ENCODE measurements at regions not wholly inside any gene's neighbourhood (a gene's known extent, or its start where the extent isn't known, plus 50 kb on each side); places are given as distances from the start of the nearest gene placed in this dataset.

DNA sequence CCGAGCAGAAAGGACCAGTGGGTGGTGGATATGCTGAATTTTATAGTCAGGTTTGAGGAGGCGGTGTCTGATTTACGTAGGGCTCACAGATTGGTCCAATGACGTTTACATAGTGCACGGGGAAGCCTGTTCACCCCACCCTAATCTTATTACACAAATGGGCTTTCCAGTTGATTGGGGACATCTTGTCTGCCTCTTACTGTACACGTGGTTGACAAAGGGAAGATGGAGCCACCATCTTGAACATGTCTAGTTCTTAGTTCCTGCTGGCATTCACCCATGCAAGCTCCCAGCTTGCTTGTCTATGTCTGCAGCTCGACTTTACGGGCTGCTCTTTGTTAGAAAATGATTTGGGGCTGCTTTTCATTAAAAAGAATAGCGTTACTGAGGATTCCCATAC lies 332.0 kb upstream of the SLCO3A1 start:
- DNase-seq: no peak
- Histone ChIP-seq H3K9me3 (no peaks in the 10 kb centered on the region), H3K4me1 (no peaks in the 10 kb centered on the region), H3K36me3 (no peaks in the 10 kb centered on the region), H3K4me3 (no peak overlapping the region), H3K27ac (no peak overlapping the region), H3K27me3 (no peaks in the 10 kb centered on the region)
- TF ChIP-seq, protein P1, sequence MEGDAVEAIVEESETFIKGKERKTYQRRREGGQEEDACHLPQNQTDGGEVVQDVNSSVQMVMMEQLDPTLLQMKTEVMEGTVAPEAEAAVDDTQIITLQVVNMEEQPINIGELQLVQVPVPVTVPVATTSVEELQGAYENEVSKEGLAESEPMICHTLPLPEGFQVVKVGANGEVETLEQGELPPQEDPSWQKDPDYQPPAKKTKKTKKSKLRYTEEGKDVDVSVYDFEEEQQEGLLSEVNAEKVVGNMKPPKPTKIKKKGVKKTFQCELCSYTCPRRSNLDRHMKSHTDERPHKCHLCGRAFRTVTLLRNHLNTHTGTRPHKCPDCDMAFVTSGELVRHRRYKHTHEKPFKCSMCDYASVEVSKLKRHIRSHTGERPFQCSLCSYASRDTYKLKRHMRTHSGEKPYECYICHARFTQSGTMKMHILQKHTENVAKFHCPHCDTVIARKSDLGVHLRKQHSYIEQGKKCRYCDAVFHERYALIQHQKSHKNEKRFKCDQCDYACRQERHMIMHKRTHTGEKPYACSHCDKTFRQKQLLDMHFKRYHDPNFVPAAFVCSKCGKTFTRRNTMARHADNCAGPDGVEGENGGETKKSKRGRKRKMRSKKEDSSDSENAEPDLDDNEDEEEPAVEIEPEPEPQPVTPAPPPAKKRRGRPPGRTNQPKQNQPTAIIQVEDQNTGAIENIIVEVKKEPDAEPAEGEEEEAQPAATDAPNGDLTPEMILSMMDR (IDR thresholded peaks at IDR 0.05): no peak
- intact Hi-C loops (cut with DNase I): no loop called here
- no peak for ATAC-seq

DNA sequence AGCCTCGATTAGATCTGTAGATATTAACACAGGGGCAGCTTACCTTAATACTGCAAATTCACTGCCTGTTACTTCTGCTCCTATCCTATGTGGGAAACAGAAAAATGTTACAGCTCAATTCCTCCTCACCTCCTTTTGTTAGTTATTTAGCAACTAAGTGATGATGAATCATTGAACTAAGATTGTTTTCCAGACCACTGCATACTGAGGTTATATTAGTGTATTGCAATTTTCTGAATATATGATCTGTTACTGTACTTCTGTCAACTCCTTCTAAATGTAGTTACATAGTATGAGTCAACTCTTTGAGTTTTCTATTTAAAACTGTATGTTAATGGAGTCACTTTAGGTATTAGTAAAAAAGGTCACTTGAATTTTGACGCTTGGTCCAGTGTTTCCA lies 331.5 kb upstream of the SLCO3A1 start:
- Histone ChIP-seq H3K9me3 (no peaks in the 10 kb centered on the region), H3K36me3 (no peaks in the 10 kb centered on the region), H3K27me3 (peaks cover 0 to 3% of the 10 kb centered on the region in 2 donors), H3K4me3 (no peak overlapping the region), H3K27ac (no peak overlapping the region), H3K4me1 (no peaks in the 10 kb centered on the region)
- intact Hi-C loops (cut with DNase I): no loop called here
- TF ChIP-seq, protein P1 (IDR thresholded peaks at IDR 0.05): no peak
- DNase-seq (no peak), ATAC-seq (peak; percentile 44)

DNA sequence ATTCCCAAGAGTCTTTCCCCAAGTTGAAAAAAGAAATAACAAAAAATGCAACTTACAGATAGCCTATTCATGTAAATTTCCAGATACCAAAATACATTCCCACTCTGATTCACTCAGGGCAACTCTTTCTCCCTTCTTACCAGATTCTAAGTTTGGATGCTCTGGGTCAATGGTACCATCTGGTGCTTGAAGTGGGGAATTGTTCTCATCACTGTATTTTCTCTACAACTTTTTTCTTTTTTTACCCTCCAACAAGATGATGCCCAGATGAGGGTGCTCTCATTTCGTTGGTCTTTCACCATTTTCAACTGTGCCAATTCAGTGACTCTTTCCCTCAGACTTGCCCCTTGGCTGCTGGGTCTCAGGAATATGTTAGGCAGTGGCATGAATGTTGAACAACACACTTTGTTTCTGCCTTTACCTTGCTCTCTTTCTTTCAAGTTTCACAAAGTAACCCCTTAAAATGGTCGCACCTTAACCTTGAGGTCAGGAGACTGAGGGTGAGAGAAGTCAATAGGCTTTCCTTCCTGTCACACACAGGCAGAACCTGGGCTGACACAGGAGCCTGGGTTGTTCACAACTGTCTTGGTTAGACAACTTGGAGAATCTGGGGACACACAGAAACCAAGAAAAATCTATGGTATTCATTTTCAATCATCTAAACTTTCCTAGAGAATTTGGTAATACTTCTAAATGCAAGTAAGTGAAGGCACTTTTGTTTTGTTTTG lies 330.7 kb upstream of the SLCO3A1 start:
- intact Hi-C loops (cut with DNase I): no loop called here
- DNase-seq (no peak), ATAC-seq (peak; percentile 58)
- Histone ChIP-seq H3K4me3 (no peak overlapping the region), H3K27me3 (peaks cover 0 to 5% of the 10 kb centered on the region in 2 donors), H3K4me1 (no peaks in the 10 kb centered on the region), H3K9me3 (no peaks in the 10 kb centered on the region), H3K36me3 (no peaks in the 10 kb centered on the region), H3K27ac (no peak overlapping the region)
- TF ChIP-seq, protein P1 (IDR thresholded peaks at IDR 0.05): peak in 1 of 2 donors; percentile 10

DNA sequence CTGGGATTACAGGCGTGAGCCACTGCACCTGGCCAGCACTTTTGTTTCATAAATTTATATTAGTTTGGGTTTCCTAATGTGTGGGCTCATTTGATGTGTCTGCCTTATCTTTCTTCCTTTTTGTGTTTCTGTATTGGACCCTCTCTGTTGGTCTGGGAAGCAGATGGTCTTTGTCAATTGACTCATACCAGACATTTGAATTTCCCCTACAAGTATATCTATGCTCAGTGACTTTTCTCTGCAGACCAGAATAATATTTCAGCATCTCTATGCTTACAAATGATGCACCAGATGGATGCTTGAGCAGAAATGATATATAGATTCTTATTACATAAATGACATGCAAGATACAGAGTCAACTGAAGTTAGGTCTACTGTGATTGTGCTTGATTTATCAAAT lies 329.9 kb upstream of the SLCO3A1 start:
- no peaks in the 10 kb centered on the region for H3K9me3 ChIP-seq
- intact Hi-C loops (cut with DNase I): no loop called here
- DNase-seq: no peak
- H3K4me3 ChIP-seq: no peak overlapping the region
- H3K27ac ChIP-seq: no peak overlapping the region
- H3K27me3 ChIP-seq: peaks cover 0 to 5% of the 10 kb centered on the region in 2 donors
- H3K4me1 ChIP-seq: no peaks in the 10 kb centered on the region
- no peak for ATAC-seq
- TF ChIP-seq, protein P1 (IDR thresholded peaks at IDR 0.05): no peak
- no peaks in the 10 kb centered on the region for H3K36me3 ChIP-seq

DNA sequence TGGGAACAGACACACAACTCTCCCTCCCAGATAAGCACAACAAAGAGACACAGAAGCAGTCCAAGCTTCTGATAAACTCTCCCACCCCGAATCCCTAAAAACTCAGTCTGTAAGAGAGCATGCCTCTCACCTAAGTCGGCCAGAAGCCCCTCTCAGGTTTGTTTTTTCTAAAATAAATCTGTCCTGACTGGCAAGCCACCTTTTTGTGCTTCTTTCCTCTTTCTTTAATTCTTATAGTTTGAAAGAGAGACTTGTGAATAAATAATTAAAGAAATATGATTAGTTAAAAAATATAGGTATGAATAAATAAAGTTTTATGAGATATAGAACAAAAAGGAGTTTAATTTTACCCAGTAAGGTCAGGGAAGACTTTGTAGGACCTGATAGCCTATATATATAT lies 329.0 kb upstream of the SLCO3A1 start:
- H3K27me3 ChIP-seq: peaks cover 0 to 5% of the 10 kb centered on the region in 2 donors
- DNase-seq (no peak), ATAC-seq (no peak)
- no peaks in the 10 kb centered on the region for H3K36me3 ChIP-seq
- no peak overlapping the region for H3K27ac ChIP-seq
- intact Hi-C loops (cut with DNase I): no loop called here
- TF ChIP-seq, protein P1 (IDR thresholded peaks at IDR 0.05): no peak
- H3K4me1 ChIP-seq: no peaks in the 10 kb centered on the region
- H3K9me3 ChIP-seq: no peaks in the 10 kb centered on the region
- no peak overlapping the region for H3K4me3 ChIP-seq

All from left lung (tissue), 4 donors.